H9 (cell line): ENCODE measurements at regions not wholly inside any gene's neighbourhood (a gene's known extent, or its start where the extent isn't known, plus 50 kb on each side); places are given as distances from the start of the nearest gene placed in this dataset.

Source experiments
- DNase-seq: peaks from one replicate; pipeline ENCODE4 v3.0.0-alpha.2; 2017
- H2AFZ ChIP-seq: one replicate; pipeline ENCODE4 v1.6.1; 2013; ENCODE audit warnings: mild to moderate bottlenecking, low read length, control low read depth, moderate library complexity
- H2AK5ac ChIP-seq: 2 replicates; pipeline ENCODE4 v1.6.1; 2013; ENCODE audit warnings: low read length, control low read depth, mixed read lengths; ENCODE audit not compliant: insufficient read length
- H2BK120ac ChIP-seq: one replicate; pipeline ENCODE4 v1.6.1; 2013; ENCODE audit warnings: low read depth, mild to moderate bottlenecking, low read length, control low read depth, inconsistent platforms; ENCODE audit not compliant: poor library complexity, severe bottlenecking
- H2BK12ac ChIP-seq: 2 replicates; pipeline ENCODE4 v1.6.1; 2013; ENCODE audit warnings: low read length, control low read depth, mixed read lengths, low read depth; ENCODE audit not compliant: insufficient read length
- H2BK15ac ChIP-seq: 2 replicates; pipeline ENCODE4 v1.6.1; 2013; ENCODE audit warnings: low read depth, low read length, control low read depth
- H2BK20ac ChIP-seq: one replicate; pipeline ENCODE4 v1.6.1; 2013; ENCODE audit warnings: low read depth, mild to moderate bottlenecking, low read length, control low read depth, inconsistent platforms; ENCODE audit not compliant: poor library complexity, severe bottlenecking
- H2BK5ac ChIP-seq: 2 replicates; pipeline ENCODE4 v1.6.1; 2013; ENCODE audit warnings: low read length, control low read depth, mixed read lengths; ENCODE audit not compliant: insufficient read length
- H3K14ac ChIP-seq: 2 replicates; pipeline ENCODE4 v1.6.1; 2013; ENCODE audit warnings: low read length, control low read depth; ENCODE audit not compliant: insufficient read depth
- H3K18ac ChIP-seq: 2 replicates; pipeline ENCODE4 v1.6.1; 2013; ENCODE audit warnings: low read depth, mild to moderate bottlenecking, mixed read lengths, low read length, control low read depth; ENCODE audit not compliant: insufficient read length
- H3K23ac ChIP-seq: 2 replicates; pipeline ENCODE4 v1.6.1; 2013; ENCODE audit warnings: low read length, control low read depth, mixed read lengths, low read depth; ENCODE audit not compliant: insufficient read length
- H3K23me2 ChIP-seq: 2 replicates; pipeline ENCODE4 v1.6.1; 2013; ENCODE audit warnings: low read depth, mild to moderate bottlenecking, mixed read lengths, low read length, control low read depth; ENCODE audit not compliant: insufficient read length, poor library complexity, severe bottlenecking
- H3K27ac ChIP-seq: 2 replicates; pipeline ENCODE4 v1.5.1; 2013; ENCODE audit warnings: low read length, control low read depth, mixed read lengths, low read depth; ENCODE audit not compliant: insufficient read length
- H3K27me3 ChIP-seq: 2 replicates; pipeline ENCODE4 v1.6.1; 2013; ENCODE audit warnings: low read length, control low read depth, inconsistent platforms; ENCODE audit not compliant: insufficient read depth
- H3K4ac ChIP-seq: 2 replicates; pipeline ENCODE4 v1.6.1; 2013; ENCODE audit warnings: low read depth, mild to moderate bottlenecking, control low read depth, inconsistent platforms, low read length, moderate library complexity
- H3K4me1 ChIP-seq: 2 replicates; pipeline ENCODE4 v1.6.1; 2013; ENCODE audit warnings: low read length, control low read depth, inconsistent platforms; ENCODE audit not compliant: insufficient read depth
- H3K4me2 ChIP-seq: 2 replicates; pipeline ENCODE4 v1.6.1; 2013; ENCODE audit warnings: low read length, control low read depth, mixed read lengths; ENCODE audit not compliant: insufficient read length, insufficient read depth
- H3K56ac ChIP-seq: 2 replicates; pipeline ENCODE4 v1.6.1; 2013; ENCODE audit warnings: low read depth, mild to moderate bottlenecking, mixed read lengths, low read length, control low read depth; ENCODE audit not compliant: insufficient read length
- H3K79me1 ChIP-seq: 2 replicates; pipeline ENCODE4 v1.6.1; 2013; ENCODE audit warnings: low read depth, mild to moderate bottlenecking, moderate library complexity, low read length, control low read depth, inconsistent platforms; ENCODE audit not compliant: insufficient read depth, poor library complexity, severe bottlenecking
- H3K79me2 ChIP-seq: 2 replicates; pipeline ENCODE4 v1.6.1; 2013; ENCODE audit warnings: low read length, control low read depth, inconsistent platforms; ENCODE audit not compliant: insufficient read depth
- H3K9ac ChIP-seq: 2 replicates; pipeline ENCODE4 v1.6.1; 2013; ENCODE audit warnings: low read length, control low read depth, mixed read lengths; ENCODE audit not compliant: insufficient read length; ENCODE audit errors: extremely low read depth
- H3K9me3 ChIP-seq: one replicate; pipeline ENCODE4 v1.6.1; 2013; ENCODE audit warnings: low read depth, low read length, inconsistent platforms; ENCODE audit not compliant: control insufficient read depth
- H3T11ph ChIP-seq: one replicate; pipeline ENCODE4 v1.6.1; 2013; ENCODE audit warnings: mild to moderate bottlenecking, low read length, control low read depth, inconsistent platforms
- H4K20me1 ChIP-seq: one replicate; pipeline ENCODE4 v1.6.1; 2013; ENCODE audit not compliant: control insufficient read depth, insufficient read length, insufficient read depth
- H4K5ac ChIP-seq: 2 replicates; pipeline ENCODE4 v1.6.1; 2013; ENCODE audit warnings: low read depth, mild to moderate bottlenecking, mixed read lengths, low read length, control low read depth; ENCODE audit not compliant: insufficient read length
- H4K8ac ChIP-seq: replicated peaks from 2 replicates; pipeline ENCODE4 v1.6.1; 2013; ENCODE audit warnings: low read length, control low read depth, mixed read lengths, low read depth; ENCODE audit not compliant: insufficient read length
- H4K91ac ChIP-seq: 2 replicates; pipeline ENCODE4 v1.6.1; 2013; ENCODE audit warnings: low read depth, mild to moderate bottlenecking, moderate library complexity, mixed read lengths, low read length, control low read depth; ENCODE audit not compliant: insufficient read length
- H3K27ac Mint-ChIP-seq, 3 experiments: 2 replicates in 2 of 3; 3 replicates in 1 of 3; pipeline ENCODE4 v1.8.0; 2020 to 2021; ENCODE audit warnings: mixed read lengths in 3 of 3, mild to moderate bottlenecking in 1 of 3, moderate library complexity in 1 of 3
- H3K27me3 Mint-ChIP-seq: 2 replicates; pipeline ENCODE4 v1.8.0; 2021; ENCODE audit warnings: low read depth, mild to moderate bottlenecking, moderate library complexity, mixed read lengths
- H3K36me3 Mint-ChIP-seq, 3 experiments: 2 replicates in 2 of 3; 3 replicates in 1 of 3; pipeline ENCODE4 v1.8.0; 2020 to 2021; ENCODE audit warnings: low read depth in 3 of 3, mixed read lengths in 3 of 3; ENCODE audit not compliant: insufficient read depth in 1 of 3
- H3K4me1 Mint-ChIP-seq, 2 experiments: 2 replicates each; pipeline ENCODE4 v1.8.0; 2020; ENCODE audit warnings: mixed read lengths in 2 of 2
- H3K4me3 Mint-ChIP-seq, 2 experiments: 2 replicates in 1 of 2; 3 replicates in 1 of 2; pipeline ENCODE4 v1.8.0; 2020 to 2021; ENCODE audit warnings: mild to moderate bottlenecking in 2 of 2, mixed read lengths in 2 of 2, moderate library complexity in 1 of 2
- H3K9me3 Mint-ChIP-seq, 2 experiments: 2 replicates in 1 of 2; 3 replicates in 1 of 2; pipeline ENCODE4 v1.8.0; 2020; ENCODE audit warnings: mild to moderate bottlenecking in 2 of 2, mixed read lengths in 2 of 2, moderate library complexity in 1 of 2
- WGBS: extraction: QIAGEN DNeasy Blood & Tissue Kit; methylation state at CpG from one replicate; pipeline ENCODE4 v1.1.7; 2013; ENCODE audit warnings: missing lambda C conversion rate, low lambda C conversion rate, mixed read lengths; ENCODE audit not compliant: insufficient read length; ENCODE audit errors: extremely low coverage; 5-methylcytosine and 5-hydroxymethylcytosine counted together
- TF ChIP-seq, protein P1 (sequence below): fragments of 200-600 bp; sonication (generic); conservative IDR thresholded peaks from 3 replicates; pipeline ENCODE4 v1.8.0; 2021; ENCODE audit warnings: antibody characterized with exemption, mild to moderate bottlenecking

DNA sequence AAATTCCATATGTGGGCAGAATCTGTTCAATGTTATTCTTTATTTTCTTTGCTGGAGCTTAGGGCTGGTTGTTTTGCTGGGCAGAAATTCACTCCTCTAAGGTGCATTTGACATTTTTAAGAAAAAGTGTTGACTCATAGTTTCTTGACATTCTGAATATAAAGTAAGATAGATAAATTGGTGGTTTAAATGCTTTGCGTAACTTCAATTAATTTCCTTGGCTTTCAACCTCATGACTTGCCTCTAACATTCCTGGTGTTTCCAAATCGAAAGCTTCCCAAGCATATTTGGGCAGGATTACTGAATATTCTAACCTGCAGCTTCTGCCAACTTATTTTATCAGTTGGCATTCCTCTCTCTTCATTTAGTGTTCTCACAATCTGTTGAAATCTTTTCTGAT is 718.7 kb upstream of the ADGRB3 start:
- H3K4ac ChIP-seq: no peak overlapping the region
- H3K36me3 Mint-ChIP-seq: peaks cover 0 to 2% (median 0%) of the 10 kb centered on the region in 3 experiments; a peak in 2 of 7 replicates
- no peaks in the 10 kb centered on the region for H4K20me1 ChIP-seq
- H3K79me2 ChIP-seq: no peaks in the 10 kb centered on the region
- DNase-seq: no peak
- H3K27me3 Mint-ChIP-seq: no peaks in the 10 kb centered on the region
- H3K18ac ChIP-seq: no peak overlapping the region
- WGBS: no CpG with 5 or more reads among the region's 2 CpGs
- H3K27ac ChIP-seq: no peak overlapping the region
- H3K4me3 Mint-ChIP-seq: no peak overlapping the region
- no peak overlapping the region for H2BK12ac ChIP-seq
- H3K9ac ChIP-seq: no peak overlapping the region
- no peak overlapping the region for H2AK5ac ChIP-seq
- no peak overlapping the region for H4K91ac ChIP-seq
- no peaks in the 10 kb centered on the region for H3K23me2 ChIP-seq
- H2BK20ac ChIP-seq: no peak overlapping the region
- no peak overlapping the region for H2BK15ac ChIP-seq
- H3T11ph ChIP-seq: no peak overlapping the region
- no peaks in the 10 kb centered on the region for H3K4me1 Mint-ChIP-seq
- TF ChIP-seq, protein P1, sequence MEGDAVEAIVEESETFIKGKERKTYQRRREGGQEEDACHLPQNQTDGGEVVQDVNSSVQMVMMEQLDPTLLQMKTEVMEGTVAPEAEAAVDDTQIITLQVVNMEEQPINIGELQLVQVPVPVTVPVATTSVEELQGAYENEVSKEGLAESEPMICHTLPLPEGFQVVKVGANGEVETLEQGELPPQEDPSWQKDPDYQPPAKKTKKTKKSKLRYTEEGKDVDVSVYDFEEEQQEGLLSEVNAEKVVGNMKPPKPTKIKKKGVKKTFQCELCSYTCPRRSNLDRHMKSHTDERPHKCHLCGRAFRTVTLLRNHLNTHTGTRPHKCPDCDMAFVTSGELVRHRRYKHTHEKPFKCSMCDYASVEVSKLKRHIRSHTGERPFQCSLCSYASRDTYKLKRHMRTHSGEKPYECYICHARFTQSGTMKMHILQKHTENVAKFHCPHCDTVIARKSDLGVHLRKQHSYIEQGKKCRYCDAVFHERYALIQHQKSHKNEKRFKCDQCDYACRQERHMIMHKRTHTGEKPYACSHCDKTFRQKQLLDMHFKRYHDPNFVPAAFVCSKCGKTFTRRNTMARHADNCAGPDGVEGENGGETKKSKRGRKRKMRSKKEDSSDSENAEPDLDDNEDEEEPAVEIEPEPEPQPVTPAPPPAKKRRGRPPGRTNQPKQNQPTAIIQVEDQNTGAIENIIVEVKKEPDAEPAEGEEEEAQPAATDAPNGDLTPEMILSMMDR: no peak
- no peak overlapping the region for H3K4me2 ChIP-seq
- H3K27ac Mint-ChIP-seq: no peak overlapping the region
- H2BK120ac ChIP-seq: no peak overlapping the region
- H3K9me3 ChIP-seq: no peaks in the 10 kb centered on the region
- no peaks in the 10 kb centered on the region for H3K79me1 ChIP-seq
- no peak overlapping the region for H3K56ac ChIP-seq
- H2BK5ac ChIP-seq: no peak overlapping the region
- H4K8ac ChIP-seq: no peak overlapping the region
- peaks cover 2 to 3% of the 10 kb centered on the region in 2 experiments; a peak in 3 of 5 replicates for H3K9me3 Mint-ChIP-seq
- no peak overlapping the region for H4K5ac ChIP-seq
- H3K14ac ChIP-seq: no peak overlapping the region
- H2AFZ ChIP-seq: no peak overlapping the region
- no peaks in the 10 kb centered on the region for H3K27me3 ChIP-seq
- H3K23ac ChIP-seq: no peak overlapping the region
- H3K4me1 ChIP-seq: no peaks in the 10 kb centered on the region
